GM23338 (cell line): ENCODE measurements at regions not wholly inside any gene's neighbourhood (a gene's known extent, or its start where the extent isn't known, plus 50 kb on each side); places are given as distances from the start of the nearest gene placed in this dataset.

Experiments used
- ATAC-seq: fragments of 200-7000 bp; cut with Tn5 transposase; 3 replicates; pipeline ENCODE4 v1.9.1; 2020
- DNase-seq: peaks from one replicate; pipeline ENCODE4 v3.0.0-alpha.2; 2015; ENCODE audit warnings: low spot score
- H2AFZ ChIP-seq: fragments of 200-600 bp; sonication (generic); 2 replicates; pipeline ENCODE4 v1.8.0; 2016; ENCODE audit warnings: antibody characterized with exemption, mild to moderate bottlenecking, moderate library complexity
- H3F3A ChIP-seq: fragments of 200-600 bp; sonication (generic); replicated peaks from 2 replicates; pipeline ENCODE4 v1.8.0; 2017; ENCODE audit warnings: antibody characterized with exemption, mixed run types, low read depth
- H3K27ac ChIP-seq: fragments of 200-600 bp; sonication (generic); 2 replicates; pipeline ENCODE4 v1.6.1; 2016; ENCODE audit warnings: low read depth
- H3K27me3 ChIP-seq: fragments of 200-600 bp; sonication (generic); 2 replicates; pipeline ENCODE4 v1.8.0; 2016; ENCODE audit warnings: mild to moderate bottlenecking, mixed run types, moderate library complexity; ENCODE audit not compliant: insufficient read depth
- H3K36me3 ChIP-seq: fragments of 200-600 bp; sonication (generic); 2 replicates; pipeline ENCODE4 v1.8.0; 2016; ENCODE audit warnings: mild to moderate bottlenecking; ENCODE audit not compliant: insufficient read depth
- H3K4me1 ChIP-seq: fragments of 200-600 bp; sonication (generic); 2 replicates; pipeline ENCODE4 v1.8.0; 2016; ENCODE audit warnings: mild to moderate bottlenecking, moderate library complexity; ENCODE audit not compliant: insufficient read depth
- H3K4me2 ChIP-seq: fragments of 200-600 bp; sonication (generic); 2 replicates; pipeline ENCODE4 v1.7.1; 2017; ENCODE audit warnings: mixed run types
- H3K4me3 ChIP-seq: fragments of 200-600 bp; sonication (generic); 2 replicates; pipeline ENCODE4 v1.6.1; 2016; ENCODE audit warnings: mixed run types
- H3K79me2 ChIP-seq: fragments of 200-600 bp; sonication (generic); replicated peaks from 2 replicates; pipeline ENCODE4 v1.8.0; 2017; ENCODE audit warnings: mild to moderate bottlenecking; ENCODE audit not compliant: insufficient read depth
- H3K9me2 ChIP-seq: fragments of 200-600 bp; sonication (generic); 2 replicates; pipeline ENCODE4 v1.8.0; 2017; ENCODE audit not compliant: insufficient read depth
- H4K20me1 ChIP-seq: fragments of 200-600 bp; sonication (generic); replicated peaks from 2 replicates; pipeline ENCODE4 v1.8.0; 2017; ENCODE audit warnings: mild to moderate bottlenecking; ENCODE audit not compliant: insufficient read depth
- H3K27ac Mint-ChIP-seq: 2 replicates; pipeline ENCODE4 v1.8.0; 2020; ENCODE audit warnings: inconsistent platforms, mild to moderate bottlenecking, moderate library complexity, mixed read lengths
- H3K27me3 Mint-ChIP-seq: 3 replicates; pipeline ENCODE4 v1.8.0; 2022; ENCODE audit warnings: low read depth, mild to moderate bottlenecking, moderate library complexity, mixed read lengths, inconsistent platforms; ENCODE audit not compliant: insufficient read depth, poor library complexity
- H3K36me3 Mint-ChIP-seq: 3 replicates; pipeline ENCODE4 v1.8.0; 2021; ENCODE audit warnings: low read depth, mild to moderate bottlenecking, inconsistent platforms, moderate library complexity, mixed read lengths
- H3K4me1 Mint-ChIP-seq: 3 replicates; pipeline ENCODE4 v1.8.0; 2020; ENCODE audit warnings: mild to moderate bottlenecking, inconsistent platforms, mixed read lengths
- H3K4me3 Mint-ChIP-seq: 3 replicates; pipeline ENCODE4 v1.8.0; 2021; ENCODE audit warnings: moderate library complexity, mild to moderate bottlenecking, inconsistent platforms, mixed read lengths
- H3K9me3 Mint-ChIP-seq: 3 replicates; pipeline ENCODE4 v1.8.0; 2020; ENCODE audit warnings: moderate library complexity, mild to moderate bottlenecking, inconsistent platforms, mixed read lengths
- EZH2 ChIP-seq: fragments of 200-600 bp; sonication (generic); IDR thresholded peaks from one replicate; pipeline ENCODE4 v1.8.0; 2017; ENCODE audit warnings: antibody characterized with exemption, mild to moderate bottlenecking, low read depth; ENCODE audit not compliant: unreplicated experiment
- EZH2phosphoT487 ChIP-seq: fragments of 200-600 bp; sonication (generic); IDR thresholded peaks from one replicate; pipeline ENCODE4 v1.8.1; 2018; ENCODE audit warnings: antibody characterized with exemption; ENCODE audit not compliant: unreplicated experiment
- NANOG ChIP-seq: IDR thresholded peaks from 2 replicates; pipeline ENCODE4 v1.6.1; 2016; ENCODE audit warnings: antibody characterized with exemption, borderline replicate concordance
- STAT1 ChIP-seq: IDR thresholded peaks from one replicate; pipeline ENCODE4 v1.6.1; 2016; ENCODE audit warnings: antibody characterized with exemption; ENCODE audit not compliant: unreplicated experiment
- ZNF114 ChIP-seq: fragments of 250-450 bp; sonication (Bioruptor Pico); IDR thresholded peaks from 2 replicates; pipeline ENCODE4 v1.5.0; 2020; ENCODE audit warnings: mild to moderate bottlenecking, moderate library complexity
- ZNF331 ChIP-seq: fragments of 250-450 bp; sonication (Bioruptor Pico); IDR thresholded peaks from 2 replicates; pipeline ENCODE4 v1.5.0; 2020; ENCODE audit warnings: low read depth, mild to moderate bottlenecking, moderate library complexity
- TF ChIP-seq, protein P1 (sequence below): fragments of 250-450 bp; sonication (Bioruptor Pico); IDR thresholded peaks from 2 replicates; pipeline ENCODE4 v1.5.0; 2020; ENCODE audit warnings: mild to moderate bottlenecking, moderate library complexity

DNA sequence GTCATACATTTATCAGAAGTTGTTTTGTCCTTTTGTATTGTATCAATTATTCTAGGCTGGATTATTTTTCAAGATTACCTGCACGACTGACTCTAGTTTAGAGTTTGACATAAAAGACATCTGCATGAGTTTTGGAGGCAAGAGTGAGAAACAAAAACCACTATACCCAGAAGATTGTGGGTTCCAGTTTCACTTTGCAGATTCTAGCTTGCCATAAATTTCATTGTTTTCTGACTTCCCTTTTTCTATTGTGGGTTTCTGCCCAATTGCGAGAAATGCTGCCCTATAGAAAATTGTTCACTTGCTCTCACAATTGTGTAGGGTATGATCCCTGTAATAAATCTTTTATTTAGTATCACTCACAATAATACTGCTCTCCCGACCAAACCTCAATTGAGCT lies 1043.4 kb upstream of the CDH10 start:
- no peaks in the 10 kb centered on the region for H3K36me3 Mint-ChIP-seq
- H4K20me1 ChIP-seq, result no peaks in the 10 kb centered on the region

More for the DNA sequence above, 1043.4 kb upstream of the CDH10 start:
- Mint-ChIP-seq H3K4me1 (no peaks in the 10 kb centered on the region), H3K4me3 (no peak overlapping the region), H3K27me3 (no peaks in the 10 kb centered on the region), H3K9me3 (no peaks in the 10 kb centered on the region), H3K27ac (no peak overlapping the region)
- H2AFZ ChIP-seq, result no peak overlapping the region
- H3K27me3 ChIP-seq, result no peaks in the 10 kb centered on the region
- no peak for DNase-seq
- no peak for ATAC-seq
- no peaks in the 10 kb centered on the region; the same call in 1 of the 2 replicates for H3K9me2 ChIP-seq
- no peak overlapping the region for H3K27ac ChIP-seq
- H3K4me3 ChIP-seq, result no peak overlapping the region
- no peak overlapping the region for H3K4me2 ChIP-seq
- no peaks in the 10 kb centered on the region for H3K4me1 ChIP-seq
- no peaks in the 10 kb centered on the region for H3K79me2 ChIP-seq
- no peaks in the 10 kb centered on the region for H3F3A ChIP-seq
- no peaks in the 10 kb centered on the region for H3K36me3 ChIP-seq
- TF ChIP-seq NANOG, result no peak
- TF ChIP-seq STAT1, result no peak
- no peak for TF ChIP-seq ZNF114 (CRISPR knock-in tag)
- no peak for TF ChIP-seq EZH2
- TF ChIP-seq EZH2phosphoT487, result no peak
- no peak for TF ChIP-seq ZNF331 (CRISPR knock-in tag)
- TF ChIP-seq, protein P1, sequence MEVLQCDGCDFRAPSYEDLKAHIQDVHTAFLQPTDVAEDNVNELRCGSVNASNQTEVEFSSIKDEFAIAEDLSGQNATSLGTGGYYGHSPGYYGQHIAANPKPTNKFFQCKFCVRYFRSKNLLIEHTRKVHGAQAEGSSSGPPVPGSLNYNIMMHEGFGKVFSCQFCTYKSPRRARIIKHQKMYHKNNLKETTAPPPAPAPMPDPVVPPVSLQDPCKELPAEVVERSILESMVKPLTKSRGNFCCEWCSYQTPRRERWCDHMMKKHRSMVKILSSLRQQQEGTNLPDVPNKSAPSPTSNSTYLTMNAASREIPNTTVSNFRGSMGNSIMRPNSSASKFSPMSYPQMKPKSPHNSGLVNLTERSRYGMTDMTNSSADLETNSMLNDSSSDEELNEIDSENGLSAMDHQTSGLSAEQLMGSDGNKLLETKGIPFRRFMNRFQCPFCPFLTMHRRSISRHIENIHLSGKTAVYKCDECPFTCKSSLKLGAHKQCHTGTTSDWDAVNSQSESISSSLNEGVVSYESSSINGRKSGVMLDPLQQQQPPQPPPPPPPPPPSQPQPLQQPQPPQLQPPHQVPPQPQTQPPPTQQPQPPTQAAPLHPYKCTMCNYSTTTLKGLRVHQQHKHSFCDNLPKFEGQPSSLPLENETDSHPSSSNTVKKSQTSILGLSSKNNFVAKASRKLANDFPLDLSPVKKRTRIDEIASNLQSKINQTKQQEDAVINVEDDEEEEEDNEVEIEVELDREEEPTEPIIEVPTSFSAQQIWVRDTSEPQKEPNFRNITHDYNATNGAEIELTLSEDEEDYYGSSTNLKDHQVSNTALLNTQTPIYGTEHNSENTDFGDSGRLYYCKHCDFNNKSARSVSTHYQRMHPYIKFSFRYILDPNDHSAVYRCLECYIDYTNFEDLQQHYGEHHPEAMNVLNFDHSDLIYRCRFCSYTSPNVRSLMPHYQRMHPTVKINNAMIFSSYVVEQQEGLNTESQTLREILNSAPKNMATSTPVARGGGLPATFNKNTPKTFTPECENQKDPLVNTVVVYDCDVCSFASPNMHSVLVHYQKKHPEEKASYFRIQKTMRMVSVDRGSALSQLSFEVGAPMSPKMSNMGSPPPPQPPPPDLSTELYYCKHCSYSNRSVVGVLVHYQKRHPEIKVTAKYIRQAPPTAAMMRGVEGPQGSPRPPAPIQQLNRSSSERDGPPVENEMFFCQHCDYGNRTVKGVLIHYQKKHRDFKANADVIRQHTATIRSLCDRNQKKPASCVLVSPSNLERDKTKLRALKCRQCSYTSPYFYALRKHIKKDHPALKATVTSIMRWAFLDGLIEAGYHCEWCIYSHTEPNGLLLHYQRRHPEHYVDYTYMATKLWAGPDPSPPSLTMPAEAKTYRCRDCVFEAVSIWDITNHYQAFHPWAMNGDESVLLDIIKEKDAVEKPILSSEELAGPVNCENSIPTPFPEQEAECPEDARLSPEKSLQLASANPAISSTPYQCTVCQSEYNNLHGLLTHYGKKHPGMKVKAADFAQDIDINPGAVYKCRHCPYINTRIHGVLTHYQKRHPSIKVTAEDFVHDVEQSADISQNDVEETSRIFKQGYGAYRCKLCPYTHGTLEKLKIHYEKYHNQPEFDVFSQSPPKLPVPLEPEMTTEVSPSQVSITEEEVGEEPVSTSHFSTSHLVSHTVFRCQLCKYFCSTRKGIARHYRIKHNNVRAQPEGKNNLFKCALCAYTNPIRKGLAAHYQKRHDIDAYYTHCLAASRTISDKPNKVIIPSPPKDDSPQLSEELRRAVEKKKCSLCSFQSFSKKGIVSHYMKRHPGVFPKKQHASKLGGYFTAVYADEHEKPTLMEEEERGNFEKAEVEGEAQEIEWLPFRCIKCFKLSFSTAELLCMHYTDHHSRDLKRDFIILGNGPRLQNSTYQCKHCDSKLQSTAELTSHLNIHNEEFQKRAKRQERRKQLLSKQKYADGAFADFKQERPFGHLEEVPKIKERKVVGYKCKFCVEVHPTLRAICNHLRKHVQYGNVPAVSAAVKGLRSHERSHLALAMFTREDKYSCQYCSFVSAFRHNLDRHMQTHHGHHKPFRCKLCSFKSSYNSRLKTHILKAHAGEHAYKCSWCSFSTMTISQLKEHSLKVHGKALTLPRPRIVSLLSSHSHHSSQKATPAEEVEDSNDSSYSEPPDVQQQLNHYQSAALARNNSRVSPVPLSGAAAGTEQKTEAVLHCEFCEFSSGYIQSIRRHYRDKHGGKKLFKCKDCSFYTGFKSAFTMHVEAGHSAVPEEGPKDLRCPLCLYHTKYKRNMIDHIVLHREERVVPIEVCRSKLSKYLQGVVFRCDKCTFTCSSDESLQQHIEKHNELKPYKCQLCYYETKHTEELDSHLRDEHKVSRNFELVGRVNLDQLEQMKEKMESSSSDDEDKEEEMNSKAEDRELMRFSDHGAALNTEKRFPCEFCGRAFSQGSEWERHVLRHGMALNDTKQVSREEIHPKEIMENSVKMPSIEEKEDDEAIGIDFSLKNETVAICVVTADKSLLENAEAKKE (CRISPR knock-in tag), result no peak
